Common myeloid progenitor, CD34-positive (primary cell): ENCODE measurements at regions not wholly inside any gene's neighbourhood (a gene's known extent, or its start where the extent isn't known, plus 50 kb on each side); places are given as distances from the start of the nearest gene placed in this dataset.

Experiments used
- CTCF ChIA-PET: fragments of 350-600 bp; sonication (Branson Sonifier 250); formaldehyde crosslinking; loops from one replicate; lab custom pipeline; 2021; ENCODE audit warnings: antibody characterized with exemption; lab: Charles Lee
- POLR2A ChIA-PET: fragments of 350-600 bp; sonication (Branson Sonifier 250); formaldehyde crosslinking; loops from one replicate; lab custom pipeline; 2021; ENCODE audit warnings: antibody characterized with exemption; lab: Charles Lee
- DNase-seq, 3 donors: peaks; one replicate each; pipeline versions ENCODE4 v3.0.0 to v3.0.0-alpha.2; 2013
- H3K27ac ChIP-seq, 2 experiments: 1 replicate in 1 of 2; 2 replicates in 1 of 2; pipeline ENCODE4 v1.7.0; 2013; ENCODE audit warnings: inconsistent platforms in 2 of 2, low read length in 2 of 2, mild to moderate bottlenecking in 2 of 2, low read depth in 1 of 2, moderate library complexity in 1 of 2; ENCODE audit not compliant: severe bottlenecking in 2 of 2, insufficient read depth in 1 of 2, poor library complexity in 1 of 2
- H3K27me3 ChIP-seq, 5 experiments: replicated peaks in 2 of 5; 1 replicate in 3 of 5; 2 replicates in 2 of 5; pipeline versions ENCODE4 v1.6.1 to v1.7.0; 2013; ENCODE audit warnings: low read length in 4 of 5, mild to moderate bottlenecking in 2 of 5, moderate library complexity in 2 of 5, inconsistent platforms in 1 of 5; ENCODE audit not compliant: insufficient read depth in 5 of 5, control insufficient read depth in 4 of 5
- H3K36me3 ChIP-seq, 4 experiments: 1 replicate in 2 of 4; 2 replicates in 2 of 4; pipeline versions ENCODE4 v1.6.1 to v1.7.0; 2013; ENCODE audit warnings: low read length in 3 of 4, control low read depth in 1 of 4, mild to moderate bottlenecking in 1 of 4; ENCODE audit not compliant: control insufficient read depth in 4 of 4, insufficient read depth in 4 of 4
- H3K4me1 ChIP-seq, 4 experiments: 1 replicate in 3 of 4; 2 replicates in 1 of 4; pipeline versions ENCODE4 v1.6.1 to v1.7.1; 2013; ENCODE audit warnings: low read length in 3 of 4, mild to moderate bottlenecking in 3 of 4, control low read depth in 1 of 4, inconsistent platforms in 1 of 4, moderate library complexity in 1 of 4; ENCODE audit not compliant: control insufficient read depth in 4 of 4, insufficient read depth in 4 of 4; ENCODE audit errors: control extremely low read depth in 1 of 4
- H3K4me3 ChIP-seq, 7 experiments: 1 replicate in 4 of 7; 2 replicates in 3 of 7; pipeline versions ENCODE4 v1.5.1 to v1.7.0; 2013; ENCODE audit warnings: mild to moderate bottlenecking in 7 of 7, low read length in 6 of 7, moderate library complexity in 6 of 7, inconsistent platforms in 2 of 7, low read depth in 2 of 7, control low read depth in 1 of 7; ENCODE audit not compliant: insufficient read depth in 4 of 7, control insufficient read depth in 1 of 7; ENCODE audit errors: extremely low read depth in 1 of 7
- H3K9me3 ChIP-seq, 5 experiments: 1 replicate in 4 of 5; 2 replicates in 1 of 5; pipeline versions ENCODE4 v1.6.1 to v1.7.1; 2013; ENCODE audit warnings: low read length in 4 of 5, mild to moderate bottlenecking in 2 of 5, inconsistent platforms in 1 of 5, low read depth in 1 of 5, moderate library complexity in 1 of 5; ENCODE audit not compliant: control insufficient read depth in 4 of 5, insufficient read depth in 2 of 5; ENCODE audit errors: control extremely low read depth in 1 of 5
- WGBS: methylation state at CpG from one replicate; pipeline ENCODE4 v1.1.5; 2013; ENCODE audit not compliant: insufficient coverage; 5-methylcytosine and 5-hydroxymethylcytosine counted together

DNA sequence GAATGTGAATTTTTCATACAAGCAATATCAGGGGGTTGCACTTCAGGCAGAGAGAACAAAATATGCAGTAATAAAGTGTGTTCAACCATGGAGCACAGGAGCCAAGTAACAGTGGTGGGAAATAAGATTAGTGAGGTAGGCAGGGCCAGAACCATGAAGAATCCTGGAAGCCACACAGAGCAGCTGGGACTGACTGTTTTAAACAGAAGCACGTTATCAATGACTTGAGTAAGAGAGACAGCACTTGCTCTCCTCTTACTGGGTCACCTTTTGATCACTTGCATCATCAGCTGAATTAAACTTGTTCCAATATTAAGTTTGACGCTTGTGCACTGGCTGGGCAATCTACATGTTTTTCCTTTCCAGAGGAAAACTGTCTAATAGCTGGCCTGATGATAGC lies 238.5 kb downstream of the TBX18 start:
- H3K36me3 ChIP-seq: no peaks in the 10 kb centered on the region
- no peak overlapping the region for H3K27ac ChIP-seq
- ChIA-PET CTCF (no interaction called here), POLR2A (no interaction called here)
- no peak overlapping the region for H3K4me3 ChIP-seq
- 96% methylated on average over 2 of the region's 2 CpGs for WGBS
- H3K27me3 ChIP-seq: no peaks in the 10 kb centered on the region
- peaks cover 0 to 19% (median 9%) of the 10 kb centered on the region in 4 experiments for H3K4me1 ChIP-seq
- DNase-seq: no peak
- no peaks in the 10 kb centered on the region for H3K9me3 ChIP-seq

DNA sequence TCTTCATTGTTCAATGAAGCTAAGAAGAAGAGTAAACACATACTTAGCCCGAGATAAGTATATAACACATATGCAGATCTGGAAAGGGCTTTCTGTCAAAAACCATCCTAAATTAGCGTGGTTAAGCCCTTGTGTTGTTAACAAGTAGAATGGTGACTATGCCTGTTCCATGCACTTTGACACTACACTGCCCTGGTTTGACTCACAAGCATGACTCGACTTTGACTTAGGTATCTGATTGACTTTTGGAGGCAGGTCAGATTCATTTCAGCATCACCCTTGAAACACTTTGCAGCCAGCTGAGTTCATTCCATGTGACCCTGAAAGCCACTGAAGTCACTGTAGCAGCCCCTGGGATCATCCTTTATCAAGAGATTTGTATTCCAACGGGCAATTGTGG lies 239.8 kb downstream of the TBX18 start:
- Histone ChIP-seq H3K9me3 (no peaks in the 10 kb centered on the region), H3K27me3 (no peaks in the 10 kb centered on the region), H3K27ac (no peak overlapping the region), H3K4me1 (peaks cover 0 to 19% (median 9%) of the 10 kb centered on the region in 4 experiments), H3K4me3 (no peak overlapping the region), H3K36me3 (no peaks in the 10 kb centered on the region)
- no peak for DNase-seq
- CTCF ChIA-PET: no interaction called here
- 100% methylated on average over 3 of the region's 4 CpGs for WGBS
- POLR2A ChIA-PET: no interaction called here

DNA sequence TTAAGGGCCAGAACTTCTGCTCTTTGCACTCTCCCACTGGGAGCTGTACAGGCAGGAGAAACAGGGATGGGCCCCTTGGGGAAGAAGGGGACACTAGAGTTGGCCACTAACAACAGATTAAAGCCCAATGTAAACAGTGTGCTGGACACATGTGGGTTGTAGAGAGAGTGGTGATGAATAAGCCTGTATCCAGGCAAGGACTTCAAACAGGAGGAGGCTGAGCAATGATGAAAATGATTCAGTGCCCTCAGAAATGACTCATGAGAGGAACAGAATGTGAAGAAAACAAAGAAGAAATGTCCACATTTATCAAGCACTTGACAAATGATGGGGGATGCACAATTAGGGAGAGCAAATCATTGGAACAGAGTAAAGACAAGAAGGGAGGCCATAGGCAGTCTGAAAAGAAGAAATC lies 242.3 kb downstream of the TBX18 start:
- ChIA-PET POLR2A (no interaction called here), CTCF (no interaction called here)
- Histone ChIP-seq H3K36me3 (no peaks in the 10 kb centered on the region), H3K27me3 (no peaks in the 10 kb centered on the region), H3K27ac (no peak overlapping the region), H3K4me3 (no peak overlapping the region), H3K9me3 (no peaks in the 10 kb centered on the region), H3K4me1 (peaks cover 0 to 15% (median 9%) of the 10 kb centered on the region in 4 experiments)
- no peak for DNase-seq

DNA sequence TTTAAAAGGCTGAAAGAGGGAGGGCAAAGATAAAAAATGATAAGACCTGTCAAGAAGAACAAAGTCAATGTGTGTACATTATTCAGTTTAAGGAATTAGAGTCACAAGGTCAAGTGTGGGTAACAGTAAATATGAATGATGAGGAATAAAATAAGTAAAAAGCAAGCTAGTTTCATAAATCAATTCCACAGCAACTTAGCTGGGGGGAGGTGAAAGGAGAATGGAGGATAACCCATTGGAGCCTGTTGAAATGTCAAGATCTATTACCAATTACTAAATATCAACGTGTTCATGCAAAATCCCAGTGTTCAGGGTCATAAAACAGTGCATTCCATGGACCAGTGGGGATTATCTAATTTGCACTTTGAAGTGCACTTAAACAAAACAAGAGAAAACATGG lies 242.9 kb downstream of the TBX18 start:
- WGBS: 80% methylated on average over 1 of the region's 1 CpG
- peaks cover 0 to 9% (median 8%) of the 10 kb centered on the region in 4 experiments for H3K4me1 ChIP-seq
- CTCF ChIA-PET: no interaction called here
- no peaks in the 10 kb centered on the region for H3K36me3 ChIP-seq
- POLR2A ChIA-PET: no interaction called here
- H3K27me3 ChIP-seq: no peaks in the 10 kb centered on the region
- H3K4me3 ChIP-seq: no peak overlapping the region
- no peaks in the 10 kb centered on the region for H3K9me3 ChIP-seq
- no peak for DNase-seq
- no peak overlapping the region for H3K27ac ChIP-seq

- no peak for DNase-seq
- no peaks in the 10 kb centered on the region for H3K36me3 ChIP-seq
- peaks cover 0 to 2% (median 0%) of the 10 kb centered on the region in 5 experiments for H3K27me3 ChIP-seq
- no peaks in the 10 kb centered on the region for H3K4me1 ChIP-seq
- H3K27ac ChIP-seq: no peak overlapping the region
- no peak overlapping the region for H3K4me3 ChIP-seq
- ChIA-PET POLR2A (no interaction called here), CTCF (no interaction called here)
- WGBS: no CpG with 5 or more reads among the region's 2 CpGs
- no peaks in the 10 kb centered on the region for H3K9me3 ChIP-seq
These were observed 246.5 kb downstream of the TBX18 start for GRCh38 chr6:84517741-84518530.

GRCh38 chr6:84516154-84516553 lies 248.2 kb downstream of the TBX18 start:
- peaks cover 0 to 2% (median 0%) of the 10 kb centered on the region in 5 experiments for H3K27me3 ChIP-seq
- no peak for DNase-seq
- POLR2A ChIA-PET: no interaction called here
- no peaks in the 10 kb centered on the region for H3K4me1 ChIP-seq
- H3K36me3 ChIP-seq: no peaks in the 10 kb centered on the region
- CTCF ChIA-PET: no interaction called here
- no peak overlapping the region for H3K4me3 ChIP-seq
- H3K9me3 ChIP-seq: no peaks in the 10 kb centered on the region
- no peak overlapping the region for H3K27ac ChIP-seq
- no CpG with 5 or more reads among the region's 2 CpGs for WGBS

DNA sequence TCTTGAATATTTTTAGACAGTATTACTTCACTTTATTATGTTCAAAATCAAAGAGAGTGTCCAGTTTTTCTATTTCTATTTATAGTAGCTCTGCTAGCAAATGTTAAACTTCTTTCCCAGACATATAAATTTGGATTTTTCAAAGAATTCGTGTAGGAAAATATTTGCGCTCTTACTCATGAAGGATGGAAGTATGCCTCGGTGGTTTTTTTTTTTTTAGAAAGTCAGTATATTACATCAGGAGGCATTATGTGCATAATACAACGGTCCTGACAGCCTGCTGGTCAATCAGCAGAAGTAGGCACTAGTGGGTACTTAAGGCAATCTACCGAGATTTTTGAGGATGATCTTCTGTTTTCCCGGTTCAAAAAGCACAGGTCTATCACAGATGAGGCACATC lies 249.3 kb downstream of the TBX18 start:
- H3K9me3 ChIP-seq: no peaks in the 10 kb centered on the region
- 93% methylated on average over 3 of the region's 6 CpGs for WGBS
- peaks cover 0 to 2% (median 0%) of the 10 kb centered on the region in 5 experiments for H3K27me3 ChIP-seq
- no peak overlapping the region for H3K27ac ChIP-seq
- no peaks in the 10 kb centered on the region for H3K36me3 ChIP-seq
- DNase-seq: no peak
- no peaks in the 10 kb centered on the region for H3K4me1 ChIP-seq
- H3K4me3 ChIP-seq: no peak overlapping the region
- POLR2A ChIA-PET: no interaction called here
- CTCF ChIA-PET: no interaction called here
